GM21825 (cell line): ENCODE measurements at regions not wholly inside any gene's neighbourhood (a gene's known extent, or its start where the extent isn't known, plus 50 kb on each side); places are given as distances from the start of the nearest gene placed in this dataset.

Source experiments
- ATAC-seq: cut with Tn5 transposase; IDR thresholded peaks from one replicate; pipeline ENCODE4 v1.9.1; 2021; ENCODE audit warnings: mild to moderate bottlenecking, moderate library complexity; ENCODE audit not compliant: unreplicated experiment

- ATAC-seq = no peak
These were observed 400.6 kb downstream of the PTPRU start for GRCh38 chr1:29636936-29637335.

- ATAC-seq = no peak
These were observed 399.4 kb downstream of the PTPRU start for GRCh38 chr1:29635501-29636263.

- no peak for ATAC-seq
These were observed 398.5 kb downstream of the PTPRU start for GRCh38 chr1:29634746-29635335.

GRCh38 chr1:29634324-29634723 is 398.0 kb downstream of the PTPRU start:
- ATAC-seq = no peak

DNA sequence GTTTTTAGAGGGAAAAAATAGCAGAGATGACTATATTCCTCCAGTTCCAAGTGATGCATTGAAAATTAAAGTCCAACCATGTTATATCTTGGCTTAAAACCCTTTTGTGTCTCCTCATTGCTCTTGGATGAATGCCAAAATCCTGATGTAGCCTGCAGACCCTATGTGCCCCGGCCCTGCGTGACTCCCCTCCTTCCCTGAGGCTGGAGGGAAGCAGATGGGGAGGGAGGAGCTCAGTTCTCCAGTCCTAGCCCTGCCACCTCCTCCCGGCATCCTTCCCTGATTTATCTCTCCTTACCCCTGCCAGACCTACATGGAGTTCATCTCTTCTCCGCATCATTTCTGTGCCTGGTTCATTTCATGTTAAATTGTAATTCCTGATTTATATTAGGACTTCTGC is 397.4 kb downstream of the PTPRU start:
- no peak for ATAC-seq

- ATAC-seq = no peak
These were observed 396.7 kb downstream of the PTPRU start for GRCh38 chr1:29632806-29633615.

GRCh38 chr1:29631836-29632805 is 395.8 kb downstream of the PTPRU start:
- ATAC-seq = no peak

GRCh38 chr1:29631361-29631760 is 395.0 kb downstream of the PTPRU start:
- no peak for ATAC-seq

DNA sequence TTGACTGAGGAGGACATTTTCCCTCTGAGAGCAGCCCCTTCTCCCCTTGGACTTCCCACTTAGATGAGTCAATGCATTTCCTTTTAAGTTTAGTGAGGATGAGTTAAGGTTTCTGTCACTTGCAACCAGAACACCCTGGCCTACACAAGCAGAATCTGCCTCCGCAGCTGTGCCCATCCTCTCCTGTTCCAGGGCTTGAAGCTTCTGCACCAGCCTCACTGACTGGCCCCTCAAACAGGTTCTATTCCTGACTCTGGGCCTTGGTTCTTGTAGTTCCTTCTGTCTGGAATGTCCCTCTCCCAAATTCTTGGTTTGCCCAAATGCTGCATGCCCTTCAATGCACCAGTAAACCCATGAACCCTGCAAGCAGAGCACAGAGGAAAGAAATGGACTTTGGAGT is 394.4 kb downstream of the PTPRU start:
- ATAC-seq = no peak

DNA sequence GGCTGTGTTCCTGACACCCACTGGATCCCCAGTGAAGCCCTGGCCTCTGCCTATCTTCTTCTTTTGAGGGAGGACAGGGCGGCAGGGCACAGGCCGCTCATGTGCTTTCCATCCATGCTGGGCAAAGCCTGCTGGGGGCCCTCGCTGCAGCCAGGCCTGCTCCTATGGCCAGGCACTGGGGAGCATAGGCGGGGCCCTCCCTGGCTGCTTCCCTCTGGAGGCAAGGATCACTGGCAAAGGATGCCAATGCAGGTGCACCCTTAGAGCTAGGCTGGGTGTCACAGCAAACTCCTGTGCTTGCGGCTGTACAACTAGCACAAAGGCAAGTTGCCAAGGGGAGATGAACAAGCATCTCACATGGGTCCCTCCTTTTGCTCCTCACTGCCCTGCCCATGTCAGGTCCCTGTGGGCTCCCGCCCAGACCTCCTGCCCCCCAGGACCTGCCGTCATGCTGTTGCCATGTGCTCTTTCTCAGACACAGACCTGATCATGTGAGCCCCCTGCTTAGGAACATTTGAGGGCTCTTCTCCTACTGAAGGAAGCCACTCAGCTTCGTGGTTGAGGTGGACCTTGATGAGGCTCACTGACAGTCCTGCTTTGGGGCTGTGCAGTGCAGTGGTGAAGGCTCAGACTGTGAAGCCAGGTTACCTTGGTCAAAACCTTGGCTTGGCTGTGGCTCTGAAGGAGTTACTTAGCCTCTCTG is 393.6 kb downstream of the PTPRU start:
- ATAC-seq = no peak

GRCh38 chr1:29629401-29629800 is 393.1 kb downstream of the PTPRU start:
- no peak for ATAC-seq

GRCh38 chr1:29628190-29628589 is 391.9 kb downstream of the PTPRU start:
- no peak for ATAC-seq

GRCh38 chr1:29626726-29627125 is 390.4 kb downstream of the PTPRU start:
- no peak for ATAC-seq

GRCh38 chr1:29626066-29626465 is 389.7 kb downstream of the PTPRU start:
- ATAC-seq = no peak

- ATAC-seq = no peak
These were observed 388.7 kb downstream of the PTPRU start for GRCh38 chr1:29625084-29625420.

DNA sequence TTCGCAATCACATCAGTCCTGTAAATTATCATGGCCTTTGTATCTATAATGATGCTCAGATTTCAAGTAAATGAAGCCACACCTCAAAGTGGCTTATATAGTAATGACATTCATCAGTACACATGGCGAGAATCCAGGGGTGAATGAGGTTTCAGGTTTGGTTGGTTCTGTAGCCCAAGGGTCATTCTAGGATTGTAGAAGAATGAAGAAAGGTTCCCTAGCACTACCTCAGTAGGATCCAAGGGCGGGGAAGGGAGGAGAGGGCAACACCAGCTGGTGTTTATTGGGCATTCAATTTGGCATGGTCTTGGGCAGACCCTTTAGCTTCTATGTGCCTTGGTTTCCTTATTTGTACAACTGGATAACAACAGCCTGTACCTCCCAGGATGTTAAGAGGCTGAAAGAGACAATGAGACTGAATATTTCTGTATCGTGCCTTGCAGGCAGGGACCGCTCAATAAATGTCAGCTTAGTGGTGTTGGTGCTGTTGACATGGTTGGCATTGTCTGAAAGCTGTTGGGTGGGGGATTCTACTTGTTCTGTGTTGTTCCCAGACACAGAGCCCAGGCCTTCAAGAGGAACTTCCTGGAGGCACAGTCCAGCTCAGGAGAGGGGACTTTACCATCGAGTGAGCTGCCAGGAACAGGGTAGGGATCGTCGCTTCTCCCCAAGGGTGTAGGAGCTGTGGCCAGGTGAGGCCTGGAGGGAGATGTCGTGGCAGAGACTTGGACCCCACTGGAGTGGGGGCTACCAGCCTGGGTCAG is 388.2 kb downstream of the PTPRU start:
- ATAC-seq = no peak

- ATAC-seq = no peak
These were observed 387.2 kb downstream of the PTPRU start for GRCh38 chr1:29623501-29623900.

DNA sequence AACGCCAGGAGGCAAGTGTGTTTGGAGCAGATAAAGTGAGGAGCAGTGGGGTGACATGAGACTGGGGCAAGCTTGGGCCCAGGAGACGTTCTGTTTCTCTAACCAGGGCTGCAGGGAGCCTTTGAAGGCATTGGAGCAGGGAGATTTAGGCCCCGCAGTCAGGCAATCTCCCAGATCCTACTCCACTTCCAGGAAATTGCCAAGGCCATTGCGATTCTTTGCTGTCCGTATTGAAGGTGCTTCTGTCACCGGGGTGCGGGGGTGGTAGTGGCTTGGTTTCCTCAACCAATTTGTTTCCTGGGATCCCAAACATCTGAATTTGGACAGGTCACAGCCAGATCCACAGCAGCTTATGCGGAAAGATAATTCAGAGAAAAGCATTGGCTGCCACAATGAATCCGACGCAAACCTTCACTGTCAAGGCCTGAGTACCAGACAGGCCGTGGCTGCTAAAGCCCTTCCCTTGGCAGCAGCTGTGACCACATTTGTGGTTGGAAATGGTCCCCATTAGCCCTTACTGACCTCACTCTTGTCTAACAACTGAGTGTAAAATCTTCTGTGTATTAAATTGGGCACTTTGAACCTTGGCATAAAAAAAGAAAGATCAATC is 385.6 kb downstream of the PTPRU start:
- ATAC-seq = no peak

- no peak for ATAC-seq
These were observed 384.3 kb downstream of the PTPRU start for GRCh38 chr1:29620631-29621030.
